Astrocyte (in vitro differentiated cells and primary cell): ENCODE measurements at regions not wholly inside any gene's neighbourhood (a gene's known extent, or its start where the extent isn't known, plus 50 kb on each side); places are given as distances from the start of the nearest gene placed in this dataset.

Source experiments
- CTCF ChIP-seq: IDR thresholded peaks from 2 replicates; pipeline ENCODE4 v1.5.1; 2011; ENCODE audit warnings: low read depth, mild to moderate bottlenecking, inconsistent platforms, low read length, moderate library complexity; ENCODE audit not compliant: insufficient read depth
- EZH2 ChIP-seq: IDR thresholded peaks from 2 replicates; pipeline ENCODE4 v1.6.1; 2012; ENCODE audit warnings: mild to moderate bottlenecking, low read length, inconsistent platforms; ENCODE audit not compliant: insufficient read depth

GRCh38 chr13:104799152-104799551 lies 1732.9 kb upstream of the SLC10A2 start:
- TF ChIP-seq EZH2: no peak
- TF ChIP-seq CTCF: no peak
